DND-41 (cell line): ENCODE measurements at regions not wholly inside any gene's neighbourhood (a gene's known extent, or its start where the extent isn't known, plus 50 kb on each side); places are given as distances from the start of the nearest gene placed in this dataset.

Experiments used
- CTCF ChIP-seq: IDR thresholded peaks from 2 replicates; pipeline ENCODE4 v1.5.1; 2012; ENCODE audit warnings: borderline replicate concordance, low read length, moderate library complexity, mild to moderate bottlenecking; ENCODE audit not compliant: poor library complexity, severe bottlenecking; ENCODE audit errors: extremely low read depth
- EZH2 ChIP-seq: IDR thresholded peaks from 3 replicates; pipeline ENCODE4 v1.6.1; 2012; ENCODE audit warnings: borderline replicate concordance, low read depth, mild to moderate bottlenecking, moderate library complexity, low read length, inconsistent platforms; ENCODE audit not compliant: severe bottlenecking

- no peak for TF ChIP-seq EZH2
- TF ChIP-seq CTCF = no peak
These were observed 84.8 kb upstream of the GNG12 start for GRCh38 chr1:67918067-67918466.
